ENCODE measurements at regions not wholly inside any gene's neighbourhood (a gene's known extent, or its start where the extent isn't known, plus 50 kb on each side); places are given as distances from the start of the nearest gene placed in this dataset.

- Histone ChIP-seq H3K4me3 (replicated peaks; ENCODE audit: low read depth, low read length) (no peak overlapping the region), H3K27me3 (replicated peaks; ENCODE audit: control insufficient read depth, insufficient read depth, low read length) (no peaks in the 10 kb centered on the region), H3K36me3 (ENCODE audit: control insufficient read depth, insufficient read depth, low read length) (no peaks in the 10 kb centered on the region)
- TF ChIP-seq CTCF (IDR thresholded peaks at IDR 0.05; ENCODE audit: insufficient read depth, low read length, poor library complexity, severe bottlenecking): no peak
- DNase-seq (ENCODE audit: extremely low read depth, insufficient read length): no peak
Measured at GRCh38 chr18:63071701-63072141, 247.8 kb downstream of the BCL2 start.

- Histone ChIP-seq H3K4me3 (replicated peaks; ENCODE audit: low read depth, low read length) (no peak overlapping the region), H3K27me3 (replicated peaks; ENCODE audit: control insufficient read depth, insufficient read depth, low read length) (no peaks in the 10 kb centered on the region), H3K36me3 (ENCODE audit: control insufficient read depth, insufficient read depth, low read length) (no peaks in the 10 kb centered on the region)
- no peak for TF ChIP-seq CTCF (IDR thresholded peaks at IDR 0.05; ENCODE audit: insufficient read depth, low read length, poor library complexity, severe bottlenecking)
- DNase-seq (ENCODE audit: extremely low read depth, insufficient read length): no peak
Measured at GRCh38 chr18:63070767-63071502, 248.6 kb downstream of the BCL2 start.

- DNase-seq (ENCODE audit: extremely low read depth, insufficient read length): no peak
- no peaks in the 10 kb centered on the region for H3K36me3 ChIP-seq (ENCODE audit: control insufficient read depth, insufficient read depth, low read length)
- TF ChIP-seq CTCF (IDR thresholded peaks at IDR 0.05; ENCODE audit: insufficient read depth, low read length, poor library complexity, severe bottlenecking): no peak
Measured at GRCh38 chr18:63069496-63069895, 250.1 kb downstream of the BCL2 start.

GRCh38 chr18:63067939-63068338 is 251.6 kb downstream of the BCL2 start:
- H3K36me3 ChIP-seq (ENCODE audit: control insufficient read depth, insufficient read depth, low read length): no peaks in the 10 kb centered on the region
- no peaks in the 10 kb centered on the region for H3K27me3 ChIP-seq (replicated peaks; ENCODE audit: control insufficient read depth, insufficient read depth, low read length)
- TF ChIP-seq CTCF (IDR thresholded peaks at IDR 0.05; ENCODE audit: insufficient read depth, low read length, poor library complexity, severe bottlenecking): no peak
- DNase-seq (ENCODE audit: extremely low read depth, insufficient read length): no peak
- no peak overlapping the region for H3K4me3 ChIP-seq (replicated peaks; ENCODE audit: low read depth, low read length)

More at GRCh38 chr18:63069496-63069895, 250.1 kb downstream of the BCL2 start:
- Histone ChIP-seq H3K27me3 (replicated peaks; ENCODE audit: control insufficient read depth, insufficient read depth, low read length) (no peaks in the 10 kb centered on the region), H3K4me3 (replicated peaks; ENCODE audit: low read depth, low read length) (no peak overlapping the region)

GRCh38 chr18:63065172-63065571 is 254.4 kb downstream of the BCL2 start:
- Histone ChIP-seq H3K27me3 (replicated peaks; ENCODE audit: control insufficient read depth, insufficient read depth, low read length) (no peaks in the 10 kb centered on the region), H3K36me3 (ENCODE audit: control insufficient read depth, insufficient read depth, low read length) (no peaks in the 10 kb centered on the region), H3K4me3 (replicated peaks; ENCODE audit: low read depth, low read length) (no peak overlapping the region)
- no peak for TF ChIP-seq CTCF (IDR thresholded peaks at IDR 0.05; ENCODE audit: insufficient read depth, low read length, poor library complexity, severe bottlenecking)
- no peak for DNase-seq (ENCODE audit: extremely low read depth, insufficient read length)

Data from GM06990 (cell line).